OCI-LY3 (cell line): ENCODE measurements at regions not wholly inside any gene's neighbourhood (a gene's known extent, or its start where the extent isn't known, plus 50 kb on each side); places are given as distances from the start of the nearest gene placed in this dataset.

Experiments used
- H2AFZ ChIP-seq: fragments of 200-600, 300-600 bp; shearing (Covaris generic); 2 replicates; pipeline ENCODE4 v1.6.0; 2014; ENCODE audit warnings: antibody characterized with exemption, low read depth, low read length
- H3K27ac ChIP-seq: fragments of 200-600, 300-600 bp; sonication (generic); 2 replicates; pipeline ENCODE4 v1.5.1; 2014; ENCODE audit warnings: mild to moderate bottlenecking, low read length, moderate library complexity, mixed read lengths
- H3K27me3 ChIP-seq: fragments of 200-600, 300-600 bp; sonication (generic); 2 replicates; pipeline ENCODE4 v1.6.1; 2014; ENCODE audit warnings: low read depth, low read length, mixed read lengths
- H3K36me3 ChIP-seq: fragments of 200-600, 300-600 bp; sonication (generic); replicated peaks from 2 replicates; pipeline ENCODE3; 2014; ENCODE audit warnings: low read depth, low read length, mixed read lengths
- H3K4me1 ChIP-seq: fragments of 300-600, 200-600 bp; sonication (generic); 2 replicates; pipeline ENCODE4 v1.6.1; 2014; ENCODE audit warnings: low read length, mixed read lengths
- H3K4me2 ChIP-seq: fragments of 200-600, 300-600 bp; sonication (generic); 2 replicates; pipeline ENCODE4 v1.6.1; 2014; ENCODE audit warnings: low read length, mixed read lengths
- H3K4me3 ChIP-seq: fragments of 300-600, 200-600 bp; sonication (generic); 2 replicates; pipeline ENCODE4 v1.5.1; 2014; ENCODE audit warnings: antibody characterized with exemption, mild to moderate bottlenecking, low read length, moderate library complexity
- H3K79me2 ChIP-seq: fragments of 300-600, 200-600 bp; shearing (Covaris generic); 2 replicates; pipeline ENCODE4 v1.6.1; 2014; ENCODE audit warnings: mild to moderate bottlenecking, low read length, mixed read lengths
- H3K9ac ChIP-seq: fragments of 300-600, 200-600 bp; shearing (Covaris generic); 2 replicates; pipeline ENCODE4 v1.6.0; 2014; ENCODE audit warnings: mild to moderate bottlenecking, low read length, moderate library complexity
- H3K9me3 ChIP-seq: fragments of 200-600, 300-600 bp; shearing (Covaris generic); 2 replicates; pipeline ENCODE4 v1.6.1; 2014; ENCODE audit warnings: low read length, mixed read lengths; ENCODE audit not compliant: insufficient read depth
- H4K20me1 ChIP-seq: fragments of 200-600, 300-600 bp; sonication (generic); 2 replicates; pipeline ENCODE4 v1.6.1; 2016; ENCODE audit warnings: low read length, mixed read lengths; ENCODE audit not compliant: insufficient read depth
- CTCF ChIP-seq: fragments of 200-600, 300-600 bp; sonication (generic); IDR thresholded peaks from 2 replicates; pipeline ENCODE4 v1.5.1; 2014; ENCODE audit warnings: antibody characterized with exemption, low read length, low read depth
- EZH2phosphoT487 ChIP-seq: fragments of 200-600 bp; shearing (Covaris generic); IDR thresholded peaks from 2 replicates; pipeline ENCODE4 v1.6.1; 2018; ENCODE audit warnings: antibody characterized with exemption, mixed run types, low read depth

GRCh38 chr12:131591714-131592709 lies 118.9 kb upstream of the SFSWAP start:
- no peak for TF ChIP-seq CTCF
- no peak for TF ChIP-seq EZH2phosphoT487
- no peak overlapping the region for H2AFZ ChIP-seq

GRCh38 chr12:131592972-131593371 lies 117.9 kb upstream of the SFSWAP start:
- H3K9ac ChIP-seq: no peak overlapping the region
- no peak overlapping the region for H3K27ac ChIP-seq
- H3K27me3 ChIP-seq: no peaks in the 10 kb centered on the region
- no peaks in the 10 kb centered on the region for H4K20me1 ChIP-seq
- H3K4me2 ChIP-seq: no peak overlapping the region
- TF ChIP-seq EZH2phosphoT487: no peak
- no peak for TF ChIP-seq CTCF
- H2AFZ ChIP-seq: no peak overlapping the region
- H3K79me2 ChIP-seq: no peaks in the 10 kb centered on the region
- no peaks in the 10 kb centered on the region for H3K9me3 ChIP-seq
- H3K4me1 ChIP-seq: no peaks in the 10 kb centered on the region
- H3K36me3 ChIP-seq: no peaks in the 10 kb centered on the region
- no peak overlapping the region for H3K4me3 ChIP-seq

More at GRCh38 chr12:131591714-131592709, 118.9 kb upstream of the SFSWAP start:
- Histone ChIP-seq H3K4me2 (no peak overlapping the region), H4K20me1 (no peaks in the 10 kb centered on the region), H3K36me3 (no peaks in the 10 kb centered on the region), H3K27ac (no peak overlapping the region), H3K9me3 (no peaks in the 10 kb centered on the region), H3K9ac (no peak overlapping the region), H3K4me1 (no peaks in the 10 kb centered on the region), H3K79me2 (no peaks in the 10 kb centered on the region), H3K4me3 (no peak overlapping the region), H3K27me3 (no peaks in the 10 kb centered on the region)

DNA sequence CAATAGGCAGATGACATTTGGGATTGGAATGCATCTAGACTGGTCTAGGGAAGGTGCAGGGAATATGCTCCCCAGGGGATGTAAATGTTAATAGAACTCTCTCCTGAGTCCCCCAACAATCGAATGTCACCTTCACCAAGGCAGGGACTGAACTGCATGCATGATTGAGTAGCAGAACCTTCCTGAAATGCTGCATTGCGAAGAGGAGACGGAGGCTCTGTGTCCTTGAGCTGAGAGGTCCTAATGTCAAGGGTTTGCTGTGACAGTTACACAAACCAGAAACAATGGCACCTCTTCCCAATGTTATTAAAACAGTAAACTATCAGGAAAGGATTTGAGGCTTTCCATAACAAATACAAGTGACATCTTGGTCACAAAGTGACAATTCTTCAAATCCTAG lies 117.5 kb upstream of the SFSWAP start:
- H3K27ac ChIP-seq: no peak overlapping the region
- no peaks in the 10 kb centered on the region for H3K4me1 ChIP-seq
- no peaks in the 10 kb centered on the region for H4K20me1 ChIP-seq
- no peak overlapping the region for H3K4me2 ChIP-seq
- no peaks in the 10 kb centered on the region for H3K27me3 ChIP-seq
- no peak overlapping the region for H3K4me3 ChIP-seq
- H3K36me3 ChIP-seq: no peaks in the 10 kb centered on the region
- H3K9me3 ChIP-seq: no peaks in the 10 kb centered on the region
- no peak overlapping the region for H3K9ac ChIP-seq
- no peak for TF ChIP-seq EZH2phosphoT487
- no peak for TF ChIP-seq CTCF
- no peak overlapping the region for H2AFZ ChIP-seq
- H3K79me2 ChIP-seq: no peaks in the 10 kb centered on the region

DNA sequence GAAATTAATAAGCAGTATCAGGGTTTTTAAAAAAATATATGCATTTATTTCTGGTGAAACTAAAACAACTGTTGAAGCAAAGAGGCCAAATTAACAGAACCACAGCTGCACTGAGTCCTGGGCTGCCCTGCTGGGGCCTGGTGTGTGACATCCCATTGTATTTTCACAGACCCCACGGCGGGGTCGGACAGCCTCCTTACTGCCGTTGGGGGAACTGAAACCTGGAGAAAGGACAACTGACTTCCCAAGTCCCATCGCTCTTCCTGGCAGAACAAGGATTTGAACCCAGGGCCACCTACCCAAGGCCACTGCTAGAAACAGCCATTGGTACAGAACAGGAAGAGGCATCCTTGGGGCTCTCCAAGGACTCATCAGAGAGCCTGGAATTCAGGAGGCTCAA lies 114.8 kb upstream of the SFSWAP start:
- Histone ChIP-seq H3K9me3 (no peaks in the 10 kb centered on the region), H2AFZ (no peak overlapping the region), H4K20me1 (no peaks in the 10 kb centered on the region), H3K36me3 (no peaks in the 10 kb centered on the region), H3K9ac (no peak overlapping the region), H3K4me2 (no peak overlapping the region), H3K4me1 (no peaks in the 10 kb centered on the region), H3K27me3 (no peaks in the 10 kb centered on the region), H3K79me2 (no peaks in the 10 kb centered on the region), H3K27ac (no peak overlapping the region), H3K4me3 (no peak overlapping the region)
- no peak for TF ChIP-seq EZH2phosphoT487
- no peak for TF ChIP-seq CTCF
